ENCODE measurements at regions not wholly inside any gene's neighbourhood (a gene's known extent, or its start where the extent isn't known, plus 50 kb on each side); places are given as distances from the start of the nearest gene placed in this dataset.

DNA sequence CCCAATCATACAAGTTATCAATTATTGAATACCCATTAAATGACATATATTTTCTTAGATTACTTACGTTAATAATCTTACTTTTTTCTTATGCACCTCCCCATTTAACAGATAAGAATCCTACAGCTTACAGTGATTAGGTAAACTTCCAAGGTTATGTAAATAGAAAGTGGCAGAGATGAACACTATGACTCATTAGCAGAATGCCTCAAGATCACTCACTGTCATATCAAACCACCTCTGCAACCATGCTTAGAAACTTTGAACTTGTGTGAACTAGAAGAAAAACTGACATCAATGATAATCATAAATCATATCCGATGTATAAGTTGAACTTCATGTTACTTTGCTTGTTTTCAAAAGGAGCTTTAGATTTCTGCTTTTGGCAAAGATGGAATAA is 911.6 kb upstream of the ARPP21 start:
- no peaks in the 10 kb centered on the region for H3K4me1 ChIP-seq

DNA sequence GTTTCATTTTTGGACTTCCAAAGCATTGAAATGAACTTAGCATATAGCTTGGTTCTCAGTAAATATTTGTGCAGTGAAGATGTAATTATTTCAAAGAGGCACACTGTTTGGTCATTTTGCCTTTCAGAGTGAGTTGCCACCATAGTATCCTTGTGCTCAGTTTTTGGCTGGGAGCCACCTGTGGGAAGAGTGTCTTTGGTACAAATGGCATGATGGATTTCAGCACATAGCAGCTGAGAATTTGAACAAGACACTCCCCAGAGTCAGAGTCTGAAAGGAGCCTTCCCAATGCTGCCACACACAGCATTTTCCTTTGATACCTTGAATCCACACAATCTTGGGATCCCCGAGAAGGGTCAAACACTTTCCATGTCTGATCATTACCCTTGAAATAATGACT is 897.2 kb upstream of the ARPP21 start:
- DNase-seq, result no peak
- H3K9me3 ChIP-seq, result no peaks in the 10 kb centered on the region
- no peaks in the 10 kb centered on the region for H3K27me3 ChIP-seq
- TF ChIP-seq, protein P1, sequence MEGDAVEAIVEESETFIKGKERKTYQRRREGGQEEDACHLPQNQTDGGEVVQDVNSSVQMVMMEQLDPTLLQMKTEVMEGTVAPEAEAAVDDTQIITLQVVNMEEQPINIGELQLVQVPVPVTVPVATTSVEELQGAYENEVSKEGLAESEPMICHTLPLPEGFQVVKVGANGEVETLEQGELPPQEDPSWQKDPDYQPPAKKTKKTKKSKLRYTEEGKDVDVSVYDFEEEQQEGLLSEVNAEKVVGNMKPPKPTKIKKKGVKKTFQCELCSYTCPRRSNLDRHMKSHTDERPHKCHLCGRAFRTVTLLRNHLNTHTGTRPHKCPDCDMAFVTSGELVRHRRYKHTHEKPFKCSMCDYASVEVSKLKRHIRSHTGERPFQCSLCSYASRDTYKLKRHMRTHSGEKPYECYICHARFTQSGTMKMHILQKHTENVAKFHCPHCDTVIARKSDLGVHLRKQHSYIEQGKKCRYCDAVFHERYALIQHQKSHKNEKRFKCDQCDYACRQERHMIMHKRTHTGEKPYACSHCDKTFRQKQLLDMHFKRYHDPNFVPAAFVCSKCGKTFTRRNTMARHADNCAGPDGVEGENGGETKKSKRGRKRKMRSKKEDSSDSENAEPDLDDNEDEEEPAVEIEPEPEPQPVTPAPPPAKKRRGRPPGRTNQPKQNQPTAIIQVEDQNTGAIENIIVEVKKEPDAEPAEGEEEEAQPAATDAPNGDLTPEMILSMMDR (IDR thresholded peaks at IDR 0.05), result no peak
- TF ChIP-seq POLR2A (IDR thresholded peaks at IDR 0.05), result no peak
- no peaks in the 10 kb centered on the region for H3K36me3 ChIP-seq
- no peak overlapping the region for H3K4me3 ChIP-seq
- H3K4me1 ChIP-seq, result no peaks in the 10 kb centered on the region
- no peak overlapping the region for H3K27ac ChIP-seq

More for the DNA sequence above, 911.6 kb upstream of the ARPP21 start:
- Histone ChIP-seq H3K36me3 (no peaks in the 10 kb centered on the region), H3K27me3 (no peaks in the 10 kb centered on the region), H3K9me3 (no peaks in the 10 kb centered on the region), H3K27ac (no peak overlapping the region), H3K4me3 (no peak overlapping the region)
- DNase-seq, result no peak
- TF ChIP-seq POLR2A (IDR thresholded peaks at IDR 0.05), result no peak

DNA sequence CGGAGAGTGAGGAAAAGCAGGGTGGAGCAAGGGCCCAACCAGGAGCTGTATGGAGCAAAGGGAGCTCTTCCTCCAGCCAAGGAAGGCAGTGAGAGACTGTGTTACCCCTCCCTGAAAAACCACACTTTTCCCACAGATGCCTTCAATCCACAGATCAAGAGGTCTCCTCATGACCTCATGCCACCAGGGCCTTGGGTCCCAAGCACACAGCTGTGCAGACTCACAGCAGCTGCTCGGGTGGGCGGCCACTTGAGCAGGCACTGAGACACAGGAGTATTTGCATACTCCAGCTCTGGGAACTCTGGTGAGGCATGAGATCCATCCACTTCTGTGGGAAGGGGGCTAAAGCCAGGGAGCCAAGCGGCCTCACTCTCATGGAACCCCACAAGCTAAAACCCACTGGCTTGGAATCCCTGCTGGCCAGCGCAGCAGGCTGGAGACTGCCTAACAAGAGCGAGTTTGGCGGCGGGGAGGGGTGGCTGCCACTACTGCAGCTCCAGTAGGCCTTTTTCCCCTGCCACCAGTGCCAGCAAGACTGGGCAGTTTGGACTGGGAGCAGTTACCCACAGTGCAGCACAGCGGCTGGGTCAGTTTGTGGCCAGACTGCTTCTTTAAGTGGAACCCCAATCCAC is 880.6 kb upstream of the ARPP21 start:
- H3K4me1 ChIP-seq, result no peaks in the 10 kb centered on the region
- H3K9me3 ChIP-seq, result no peaks in the 10 kb centered on the region
- TF ChIP-seq POLR2A (IDR thresholded peaks at IDR 0.05), result no peak
- TF ChIP-seq, protein P1 (IDR thresholded peaks at IDR 0.05), result no peak
- no peaks in the 10 kb centered on the region for H3K36me3 ChIP-seq
- no peaks in the 10 kb centered on the region for H3K27me3 ChIP-seq
- DNase-seq, result no peak
- H3K4me3 ChIP-seq, result no peak overlapping the region
- H3K27ac ChIP-seq, result no peak overlapping the region

DNA sequence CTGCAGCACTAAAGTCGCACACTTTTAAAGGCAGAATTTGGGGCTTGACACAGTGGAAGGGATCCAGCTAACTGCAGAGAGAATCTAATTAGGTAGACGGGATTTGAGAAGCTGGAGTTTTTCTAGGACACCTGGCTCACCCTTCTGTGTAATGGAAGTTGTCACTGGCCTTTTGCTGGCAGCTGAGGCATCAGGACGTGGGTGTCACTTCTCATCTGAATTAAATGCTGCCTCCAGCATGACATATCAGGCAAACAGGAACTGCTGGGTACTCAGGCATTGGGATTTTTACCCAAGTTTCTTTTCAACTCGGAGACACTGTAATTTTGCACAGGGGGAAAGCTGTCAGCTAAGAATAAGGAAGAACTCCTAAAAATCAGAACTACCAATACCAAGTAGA is 861.9 kb upstream of the ARPP21 start:
- H3K9me3 ChIP-seq, result no peaks in the 10 kb centered on the region
- DNase-seq, result no peak
- no peaks in the 10 kb centered on the region for H3K4me1 ChIP-seq
- H3K27ac ChIP-seq, result no peak overlapping the region
- H3K36me3 ChIP-seq, result no peaks in the 10 kb centered on the region
- no peak for TF ChIP-seq POLR2A (IDR thresholded peaks at IDR 0.05)
- TF ChIP-seq, protein P1 (IDR thresholded peaks at IDR 0.05), result no peak
- no peak overlapping the region for H3K4me3 ChIP-seq
- no peaks in the 10 kb centered on the region for H3K27me3 ChIP-seq

DNA sequence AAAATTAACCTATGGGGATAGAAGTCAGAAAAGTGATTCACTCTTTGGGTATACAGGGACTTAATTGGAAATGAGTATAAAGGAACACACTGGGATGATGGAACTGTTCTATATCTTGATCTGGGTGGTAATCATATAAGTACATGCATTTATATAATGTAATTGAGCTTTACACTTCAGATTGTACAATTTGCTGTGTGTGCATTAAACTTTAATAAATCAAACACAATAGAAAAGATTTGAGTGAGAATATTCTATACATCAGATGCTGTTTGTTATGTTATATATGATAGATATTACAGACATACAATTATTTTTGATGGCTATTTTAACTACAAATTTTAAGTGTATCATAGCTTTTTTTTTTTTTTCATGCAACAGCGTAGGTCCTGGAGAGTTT is 860.2 kb upstream of the ARPP21 start:
- DNase-seq, result no peak
- Histone ChIP-seq H3K27me3 (no peaks in the 10 kb centered on the region), H3K9me3 (no peaks in the 10 kb centered on the region), H3K4me3 (no peak overlapping the region), H3K27ac (no peak overlapping the region), H3K4me1 (no peaks in the 10 kb centered on the region), H3K36me3 (no peaks in the 10 kb centered on the region)
- TF ChIP-seq POLR2A (IDR thresholded peaks at IDR 0.05), result no peak
- TF ChIP-seq, protein P1 (IDR thresholded peaks at IDR 0.05), result no peak

DNA sequence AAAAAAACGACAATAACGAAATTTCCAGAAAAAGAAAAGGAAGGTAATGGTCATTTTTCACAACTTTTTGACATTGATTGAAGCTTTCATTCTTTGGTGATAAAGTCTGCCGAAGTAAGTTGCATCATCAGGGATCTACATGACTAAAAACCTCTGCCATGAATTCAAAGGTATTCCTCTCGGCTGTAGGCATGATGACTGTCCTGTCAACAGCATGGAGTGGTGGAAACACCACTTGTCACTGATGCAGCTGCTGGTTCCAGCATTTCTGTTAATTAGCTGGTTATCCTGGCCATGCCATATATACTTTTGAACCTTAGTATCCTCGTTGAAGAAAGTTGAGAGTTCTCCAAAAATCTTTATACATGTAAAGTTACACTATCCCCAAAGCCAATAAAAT is 859.0 kb upstream of the ARPP21 start:
- H3K27ac ChIP-seq, result no peak overlapping the region
- no peaks in the 10 kb centered on the region for H3K9me3 ChIP-seq
- H3K4me1 ChIP-seq, result no peaks in the 10 kb centered on the region

More for the DNA sequence above, 859.0 kb upstream of the ARPP21 start:
- Histone ChIP-seq H3K27me3 (no peaks in the 10 kb centered on the region), H3K36me3 (no peaks in the 10 kb centered on the region), H3K4me3 (no peak overlapping the region)
- DNase-seq, result no peak
- TF ChIP-seq, protein P1 (IDR thresholded peaks at IDR 0.05), result no peak
- TF ChIP-seq POLR2A (IDR thresholded peaks at IDR 0.05), result no peak

Measured in Peyer's patch (tissue), 4 donors.